ENCODE measurements at regions not wholly inside any gene's neighbourhood (a gene's known extent, or its start where the extent isn't known, plus 50 kb on each side); places are given as distances from the start of the nearest gene placed in this dataset.

DNA sequence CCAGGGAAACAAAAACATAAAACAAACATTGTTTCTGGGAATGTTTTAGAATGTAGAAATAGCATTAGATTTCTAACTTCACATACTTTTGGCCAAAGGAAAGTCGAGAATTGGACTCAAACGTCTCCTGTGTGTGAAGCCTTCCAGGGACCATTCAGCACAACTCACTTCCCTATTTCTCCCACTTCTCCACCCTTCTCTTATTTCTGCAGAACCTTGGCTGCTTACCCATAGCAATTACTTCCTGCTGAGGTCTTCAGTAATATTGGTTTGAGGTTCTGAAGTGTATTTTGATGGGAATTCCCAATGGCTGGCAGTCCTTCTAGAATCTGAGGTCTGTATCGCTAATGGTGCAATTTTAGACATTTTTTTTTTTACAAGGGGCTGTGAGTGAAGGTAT is 158.3 kb upstream of the SNX19 start:
- TF ChIP-seq, protein P1, sequence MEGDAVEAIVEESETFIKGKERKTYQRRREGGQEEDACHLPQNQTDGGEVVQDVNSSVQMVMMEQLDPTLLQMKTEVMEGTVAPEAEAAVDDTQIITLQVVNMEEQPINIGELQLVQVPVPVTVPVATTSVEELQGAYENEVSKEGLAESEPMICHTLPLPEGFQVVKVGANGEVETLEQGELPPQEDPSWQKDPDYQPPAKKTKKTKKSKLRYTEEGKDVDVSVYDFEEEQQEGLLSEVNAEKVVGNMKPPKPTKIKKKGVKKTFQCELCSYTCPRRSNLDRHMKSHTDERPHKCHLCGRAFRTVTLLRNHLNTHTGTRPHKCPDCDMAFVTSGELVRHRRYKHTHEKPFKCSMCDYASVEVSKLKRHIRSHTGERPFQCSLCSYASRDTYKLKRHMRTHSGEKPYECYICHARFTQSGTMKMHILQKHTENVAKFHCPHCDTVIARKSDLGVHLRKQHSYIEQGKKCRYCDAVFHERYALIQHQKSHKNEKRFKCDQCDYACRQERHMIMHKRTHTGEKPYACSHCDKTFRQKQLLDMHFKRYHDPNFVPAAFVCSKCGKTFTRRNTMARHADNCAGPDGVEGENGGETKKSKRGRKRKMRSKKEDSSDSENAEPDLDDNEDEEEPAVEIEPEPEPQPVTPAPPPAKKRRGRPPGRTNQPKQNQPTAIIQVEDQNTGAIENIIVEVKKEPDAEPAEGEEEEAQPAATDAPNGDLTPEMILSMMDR (IDR thresholded peaks at IDR 0.05; ENCODE audit: borderline replicate concordance, extremely low read depth, low read length, poor library complexity, severe bottlenecking): no peak
- no peak for TF ChIP-seq EZH2 (IDR thresholded peaks at IDR 0.05; ENCODE audit: borderline replicate concordance, low read depth, low read length, severe bottlenecking)
